ENCODE measurements at regions not wholly inside any gene's neighbourhood (a gene's known extent, or its start where the extent isn't known, plus 50 kb on each side); places are given as distances from the start of the nearest gene placed in this dataset.

- POLR2A ChIA-PET = no interaction called here
Measured at GRCh38 chr1:38787041-38787440, 72.5 kb downstream of the RRAGC start.

GRCh38 chr1:38786040-38786436 is 73.5 kb downstream of the RRAGC start:
- Mint-ChIP-seq H3K27ac (no peak overlapping the region), H3K27me3 (peaks cover 51% of the 10 kb centered on the region), H3K36me3 (no peaks in the 10 kb centered on the region), H3K9me3 (no peaks in the 10 kb centered on the region), H3K4me3 (no peak overlapping the region), H3K4me1 (ENCODE audit: low read depth) (no peaks in the 10 kb centered on the region)
- DNase-seq = no peak
- ChIA-PET CTCF (no interaction called here), POLR2A (no interaction called here)
- intact Hi-C loops (cut with micrococcal nuclease) = no loop called here

More at GRCh38 chr1:38787041-38787440, 72.5 kb downstream of the RRAGC start:
- Mint-ChIP-seq H3K4me3 (no peak overlapping the region), H3K36me3 (no peaks in the 10 kb centered on the region), H3K27me3 (peaks cover 49% of the 10 kb centered on the region), H3K9me3 (no peaks in the 10 kb centered on the region), H3K4me1 (ENCODE audit: low read depth) (no peaks in the 10 kb centered on the region), H3K27ac (no peak overlapping the region)
- intact Hi-C loops (cut with micrococcal nuclease) = no loop called here
- CTCF ChIA-PET = no interaction called here
- DNase-seq = no peak

GRCh38 chr1:38785285-38786039 is 74.1 kb downstream of the RRAGC start:
- Mint-ChIP-seq H3K27me3 (peaks cover 48% of the 10 kb centered on the region), H3K4me3 (no peak overlapping the region), H3K4me1 (ENCODE audit: low read depth) (no peaks in the 10 kb centered on the region), H3K36me3 (no peaks in the 10 kb centered on the region), H3K27ac (no peak overlapping the region), H3K9me3 (no peaks in the 10 kb centered on the region)
- intact Hi-C loops (cut with micrococcal nuclease) = no loop called here
- ChIA-PET POLR2A (no interaction called here), CTCF (no interaction called here)
- no peak for DNase-seq

GRCh38 chr1:38784452-38785284 is 74.9 kb downstream of the RRAGC start:
- Mint-ChIP-seq H3K27ac (no peak overlapping the region), H3K27me3 (peaks cover 49% of the 10 kb centered on the region), H3K4me1 (ENCODE audit: low read depth) (no peaks in the 10 kb centered on the region), H3K4me3 (no peak overlapping the region), H3K36me3 (no peaks in the 10 kb centered on the region), H3K9me3 (no peaks in the 10 kb centered on the region)
- CTCF ChIA-PET = no interaction called here
- DNase-seq = no peak
- intact Hi-C loops (cut with micrococcal nuclease) = no loop called here
- POLR2A ChIA-PET = no interaction called here

- CTCF ChIA-PET = no interaction called here
- H3K27ac Mint-ChIP-seq = no peak overlapping the region
- no peaks in the 10 kb centered on the region for H3K9me3 Mint-ChIP-seq
- intact Hi-C loops (cut with micrococcal nuclease) = no loop called here
- H3K36me3 Mint-ChIP-seq = no peaks in the 10 kb centered on the region
- peaks cover 46% of the 10 kb centered on the region for H3K27me3 Mint-ChIP-seq
- H3K4me1 Mint-ChIP-seq (ENCODE audit: low read depth) = no peaks in the 10 kb centered on the region
- DNase-seq = no peak
- no peak overlapping the region for H3K4me3 Mint-ChIP-seq
- POLR2A ChIA-PET = no interaction called here
Measured at GRCh38 chr1:38783640-38784229, 75.8 kb downstream of the RRAGC start.

GRCh38 chr1:38781872-38782617 is 77.5 kb downstream of the RRAGC start:
- CTCF ChIA-PET = no interaction called here
- no peak for DNase-seq
- Mint-ChIP-seq H3K27ac (no peak overlapping the region), H3K4me1 (ENCODE audit: low read depth) (no peaks in the 10 kb centered on the region), H3K27me3 (peaks cover 43% of the 10 kb centered on the region), H3K4me3 (no peak overlapping the region), H3K9me3 (no peaks in the 10 kb centered on the region), H3K36me3 (no peaks in the 10 kb centered on the region)
- intact Hi-C loops (cut with micrococcal nuclease) = no loop called here
- POLR2A ChIA-PET = no interaction called here

- Mint-ChIP-seq H3K27me3 (peaks cover 36% of the 10 kb centered on the region), H3K4me3 (no peak overlapping the region), H3K27ac (no peak overlapping the region), H3K9me3 (no peaks in the 10 kb centered on the region), H3K4me1 (ENCODE audit: low read depth) (no peaks in the 10 kb centered on the region), H3K36me3 (no peaks in the 10 kb centered on the region)
- POLR2A ChIA-PET = no interaction called here
- CTCF ChIA-PET = no interaction called here
- DNase-seq = no peak
- intact Hi-C loops (cut with micrococcal nuclease) = no loop called here
Measured at GRCh38 chr1:38780133-38780532, 79.4 kb downstream of the RRAGC start.

- Mint-ChIP-seq H3K4me3 (no peak overlapping the region), H3K27me3 (peaks cover 34% of the 10 kb centered on the region), H3K27ac (no peak overlapping the region), H3K36me3 (no peaks in the 10 kb centered on the region), H3K9me3 (no peaks in the 10 kb centered on the region), H3K4me1 (ENCODE audit: low read depth) (no peaks in the 10 kb centered on the region)
- CTCF ChIA-PET = no interaction called here
- POLR2A ChIA-PET = no interaction called here
- no peak for DNase-seq
- intact Hi-C loops (cut with micrococcal nuclease) = no loop called here
Measured at GRCh38 chr1:38779491-38779890, 80.1 kb downstream of the RRAGC start.

- Mint-ChIP-seq H3K27me3 (peaks cover 27% of the 10 kb centered on the region), H3K4me1 (ENCODE audit: low read depth) (no peaks in the 10 kb centered on the region), H3K9me3 (no peaks in the 10 kb centered on the region), H3K36me3 (no peaks in the 10 kb centered on the region), H3K27ac (no peak overlapping the region), H3K4me3 (no peak overlapping the region)
- POLR2A ChIA-PET = no interaction called here
- CTCF ChIA-PET = no interaction called here
- DNase-seq = no peak
- intact Hi-C loops (cut with micrococcal nuclease) = no loop called here
Measured at GRCh38 chr1:38778521-38778920, 81.1 kb downstream of the RRAGC start.

GRCh38 chr1:38778051-38778450 is 81.5 kb downstream of the RRAGC start:
- Mint-ChIP-seq H3K9me3 (no peaks in the 10 kb centered on the region), H3K4me3 (no peak overlapping the region), H3K36me3 (no peaks in the 10 kb centered on the region), H3K27me3 (peaks cover 27% of the 10 kb centered on the region), H3K4me1 (ENCODE audit: low read depth) (no peaks in the 10 kb centered on the region), H3K27ac (no peak overlapping the region)
- DNase-seq = no peak
- POLR2A ChIA-PET = no interaction called here
- intact Hi-C loops (cut with micrococcal nuclease) = no loop called here
- CTCF ChIA-PET = no interaction called here

- intact Hi-C loops (cut with micrococcal nuclease) = no loop called here
- ChIA-PET POLR2A (no interaction called here), CTCF (no interaction called here)
- Mint-ChIP-seq H3K36me3 (no peaks in the 10 kb centered on the region), H3K9me3 (no peaks in the 10 kb centered on the region), H3K27me3 (peaks cover 24% of the 10 kb centered on the region), H3K27ac (no peak overlapping the region), H3K4me3 (no peak overlapping the region), H3K4me1 (ENCODE audit: low read depth) (no peaks in the 10 kb centered on the region)
- DNase-seq = no peak
Measured at GRCh38 chr1:38777464-38777957, 82.1 kb downstream of the RRAGC start.

GRCh38 chr1:38776466-38777065 is 83.0 kb downstream of the RRAGC start:
- CTCF ChIA-PET = no interaction called here
- no peaks in the 10 kb centered on the region for H3K9me3 Mint-ChIP-seq
- H3K4me1 Mint-ChIP-seq (ENCODE audit: low read depth) = no peaks in the 10 kb centered on the region
- no peak for DNase-seq
- no peaks in the 10 kb centered on the region for H3K36me3 Mint-ChIP-seq
- POLR2A ChIA-PET = interaction anchor here (0.6 kb wide), 1 partner anchor 405 kb away, joined by 4 read pairs; no protein-coding TSS in a partner anchor
- intact Hi-C loops (cut with micrococcal nuclease) = no loop called here
- no peak overlapping the region for H3K4me3 Mint-ChIP-seq
- H3K27me3 Mint-ChIP-seq = peaks cover 17% of the 10 kb centered on the region
- no peak overlapping the region for H3K27ac Mint-ChIP-seq

Measured in activated CD4-positive, alpha-beta memory T cell treated with anti-CD3 and anti-CD28 coated beads for 36 hours (primary cell).